NCI-H510A treated with DMSO at 0.1 percent for 48 hours (cell line): ENCODE measurements at regions not wholly inside any gene's neighbourhood (a gene's known extent, or its start where the extent isn't known, plus 50 kb on each side); places are given as distances from the start of the nearest gene placed in this dataset.

ENCODE experiments used
- DNase-seq: peaks from one replicate; lab custom pipeline; 2025; lab: John Stamatoyannopoulos, UW

- no peak for DNase-seq
Measured at GRCh38 chr12:42962384-42962783, 372.8 kb upstream of the PRICKLE1 start.

- no peak for DNase-seq
Measured at GRCh38 chr12:42961395-42961794, 371.8 kb upstream of the PRICKLE1 start.

DNA sequence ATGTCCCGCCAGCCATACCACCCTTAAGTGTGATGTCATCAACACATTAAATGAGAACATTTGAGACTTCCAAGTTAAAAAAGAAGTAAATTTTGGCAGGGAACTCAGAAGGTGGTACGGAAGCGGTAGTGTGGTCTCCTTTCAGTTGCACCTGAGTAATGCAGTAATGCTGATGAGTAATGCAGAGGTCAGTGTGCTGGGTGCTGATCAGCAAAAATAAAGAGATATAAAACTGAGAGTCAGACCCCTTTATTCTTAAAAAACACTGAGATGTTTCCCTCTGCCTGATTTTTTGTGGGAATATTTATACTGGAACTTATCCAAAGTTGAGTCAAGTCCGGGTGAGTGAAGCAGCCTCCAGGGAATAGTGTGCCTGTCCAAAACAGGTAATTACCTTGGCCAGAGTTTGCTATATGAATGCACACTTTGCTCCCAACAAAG is 370.6 kb upstream of the PRICKLE1 start:
- DNase-seq = no peak

- DNase-seq = no peak
Measured at GRCh38 chr12:42958291-42958674, 368.7 kb upstream of the PRICKLE1 start.

- no peak for DNase-seq
Measured at GRCh38 chr12:42957561-42958290, 368.2 kb upstream of the PRICKLE1 start.

GRCh38 chr12:42957136-42957535 is 367.6 kb upstream of the PRICKLE1 start:
- DNase-seq = no peak

DNA sequence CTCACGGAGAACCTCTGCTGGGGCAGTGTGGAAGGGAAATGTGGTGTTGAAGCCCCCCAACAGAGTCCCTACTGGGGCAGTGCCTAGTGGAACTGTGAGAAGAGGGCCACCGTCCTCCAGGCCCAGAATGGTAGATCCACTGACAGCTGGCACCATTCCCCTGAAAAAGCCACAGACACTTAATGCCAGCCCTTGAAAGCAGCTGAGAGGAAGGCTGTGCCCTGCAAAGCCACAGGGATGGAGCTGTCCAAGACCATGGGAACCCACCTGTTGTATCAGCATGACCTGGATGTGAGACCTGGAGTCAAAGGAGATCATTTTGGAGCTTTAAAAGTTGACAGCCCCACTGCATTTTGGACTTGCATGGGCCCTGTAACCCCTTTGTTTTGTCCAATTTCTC is 363.5 kb upstream of the PRICKLE1 start:
- DNase-seq = no peak

GRCh38 chr12:42946871-42947381 is 357.4 kb upstream of the PRICKLE1 start:
- DNase-seq = no peak

- no peak for DNase-seq
Measured at GRCh38 chr12:42945927-42946326, 356.4 kb upstream of the PRICKLE1 start.

- no peak for DNase-seq
Measured at GRCh38 chr12:42944516-42944915, 355.0 kb upstream of the PRICKLE1 start.

DNA sequence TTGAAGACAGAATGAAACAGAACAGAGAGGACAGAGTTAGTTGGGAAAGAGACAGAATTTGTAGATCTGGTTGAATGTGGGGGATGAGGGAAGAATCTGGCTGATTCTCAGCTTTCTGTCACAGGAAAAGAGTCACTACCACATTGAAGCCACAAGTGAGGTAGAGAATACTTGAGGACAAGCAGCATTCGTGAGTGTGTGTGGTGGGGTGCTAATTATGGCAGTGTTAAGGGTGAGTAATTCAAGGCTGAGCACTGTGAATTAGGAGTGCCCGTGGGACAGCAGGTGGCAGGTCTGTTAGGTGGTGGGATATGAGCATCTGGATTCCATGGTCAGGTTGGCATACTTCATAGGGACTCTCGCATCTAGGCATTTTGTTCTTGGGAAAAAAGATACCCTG is 347.4 kb upstream of the PRICKLE1 start:
- no peak for DNase-seq

- no peak for DNase-seq
Measured at GRCh38 chr12:42936260-42936659, 346.7 kb upstream of the PRICKLE1 start.

DNA sequence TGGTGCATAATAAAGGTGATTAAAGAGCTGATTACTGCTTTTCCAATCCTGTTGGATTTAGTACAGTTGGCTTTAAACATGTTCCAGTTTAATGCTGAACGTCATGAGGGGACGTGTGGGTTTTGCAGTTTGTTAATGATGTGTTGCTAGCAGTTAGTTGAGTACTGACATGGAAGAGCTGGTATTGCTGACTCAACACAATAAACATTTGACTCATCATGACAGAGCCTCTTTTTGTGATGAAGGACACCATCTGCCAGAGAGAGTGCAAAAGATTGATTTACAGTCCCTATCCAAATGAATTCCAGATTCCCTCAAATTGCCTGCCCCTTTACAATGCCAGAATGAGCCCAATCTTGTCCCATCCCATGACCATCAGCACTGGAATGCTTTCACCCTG is 346.2 kb upstream of the PRICKLE1 start:
- DNase-seq = no peak

DNA sequence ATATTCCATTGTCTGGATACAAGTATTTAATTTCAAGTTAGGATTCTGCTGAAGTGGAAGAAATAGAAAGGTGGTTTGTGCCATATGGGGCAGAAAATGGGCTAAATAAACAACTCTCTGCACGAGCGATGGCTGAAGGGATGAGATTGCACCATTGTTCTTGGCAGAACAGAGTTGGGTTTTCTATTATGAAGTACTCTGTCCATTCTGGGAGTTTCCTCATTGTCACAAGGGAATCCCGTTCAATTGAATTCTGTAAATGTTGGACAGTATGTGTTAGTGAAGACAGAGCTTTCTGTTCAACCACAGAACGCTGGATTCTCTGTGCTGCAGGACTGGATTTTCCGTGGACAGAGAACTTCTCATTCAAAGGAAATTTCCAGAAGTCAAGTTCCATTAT is 345.5 kb upstream of the PRICKLE1 start:
- DNase-seq = no peak

GRCh38 chr12:42933461-42934081 is 344.0 kb upstream of the PRICKLE1 start:
- no peak for DNase-seq

DNA sequence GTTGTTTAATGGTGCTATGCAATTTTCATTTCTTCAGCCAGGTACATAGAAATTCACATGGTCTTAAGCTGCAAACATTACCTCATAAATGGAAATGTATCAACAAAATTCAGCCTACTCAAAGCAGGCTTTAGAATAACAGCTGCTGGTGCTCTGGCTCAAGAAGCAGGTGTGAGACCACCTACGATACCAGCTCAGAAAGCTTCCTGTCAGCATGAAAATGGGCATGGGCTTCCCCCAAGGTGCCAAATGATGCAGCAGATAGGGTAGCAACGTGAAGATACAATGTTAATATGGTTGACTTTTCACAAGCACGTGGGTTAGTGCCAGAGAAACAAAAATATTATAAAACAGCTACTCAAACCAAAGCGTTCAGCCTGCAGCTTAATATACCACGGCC is 343.4 kb upstream of the PRICKLE1 start:
- DNase-seq = no peak

- DNase-seq = no peak
Measured at GRCh38 chr12:42926232-42926631, 336.7 kb upstream of the PRICKLE1 start.

DNA sequence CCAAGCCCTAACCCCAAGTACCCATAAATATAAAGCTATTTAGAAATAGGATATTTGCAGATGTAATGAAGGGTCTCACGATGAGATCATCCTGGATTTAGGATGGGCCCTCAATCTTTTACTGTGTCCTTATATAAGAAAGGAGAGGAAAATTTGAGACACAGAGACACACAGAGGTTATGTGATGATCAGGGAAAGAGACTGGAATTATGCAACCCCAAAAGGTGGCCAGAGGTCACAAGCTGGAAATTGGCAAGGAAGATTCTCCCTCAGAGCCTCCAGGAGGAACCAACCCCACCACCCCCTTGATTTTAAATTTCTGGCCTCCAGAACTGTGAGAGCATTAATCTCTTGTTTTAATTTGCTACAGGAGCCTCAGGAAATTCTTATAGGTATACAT is 334.9 kb upstream of the PRICKLE1 start:
- no peak for DNase-seq

GRCh38 chr12:42923583-42923982 is 334.0 kb upstream of the PRICKLE1 start:
- no peak for DNase-seq

DNA sequence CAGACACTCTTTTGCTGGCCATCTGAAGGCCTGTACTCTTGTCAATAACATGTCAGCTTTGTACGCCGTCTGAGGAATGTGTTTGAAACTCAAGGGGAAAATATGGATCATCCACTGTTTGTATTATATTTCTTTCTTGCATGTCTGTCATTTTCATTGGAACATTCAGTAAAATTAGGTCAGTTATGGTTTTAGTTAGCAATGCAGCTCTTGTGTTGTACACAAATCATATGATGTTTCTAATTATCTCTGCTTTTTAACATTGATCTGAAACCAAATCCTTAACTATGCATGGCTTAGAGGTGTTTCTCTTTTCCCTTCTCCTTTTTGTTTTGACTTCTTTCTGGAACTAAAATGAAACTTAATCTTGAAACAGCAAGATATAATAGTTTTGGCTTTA is 333.6 kb upstream of the PRICKLE1 start:
- DNase-seq = no peak

DNA sequence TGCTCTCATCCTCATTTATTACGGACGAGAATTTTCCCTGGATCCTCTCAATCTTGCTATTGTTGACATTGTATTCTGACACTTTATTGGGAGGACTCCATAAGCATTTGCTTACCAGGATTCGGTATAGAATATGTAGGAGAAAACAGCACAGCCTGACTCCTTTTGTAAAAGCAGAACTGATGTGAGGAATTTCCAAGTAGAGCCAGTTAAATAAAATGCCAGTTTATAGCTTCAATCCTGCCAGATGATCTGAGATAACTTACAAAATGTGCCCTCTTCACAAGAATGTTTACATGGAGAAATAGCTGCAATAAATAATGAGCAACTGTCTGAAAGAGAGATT is 332.9 kb upstream of the PRICKLE1 start:
- DNase-seq = no peak

DNA sequence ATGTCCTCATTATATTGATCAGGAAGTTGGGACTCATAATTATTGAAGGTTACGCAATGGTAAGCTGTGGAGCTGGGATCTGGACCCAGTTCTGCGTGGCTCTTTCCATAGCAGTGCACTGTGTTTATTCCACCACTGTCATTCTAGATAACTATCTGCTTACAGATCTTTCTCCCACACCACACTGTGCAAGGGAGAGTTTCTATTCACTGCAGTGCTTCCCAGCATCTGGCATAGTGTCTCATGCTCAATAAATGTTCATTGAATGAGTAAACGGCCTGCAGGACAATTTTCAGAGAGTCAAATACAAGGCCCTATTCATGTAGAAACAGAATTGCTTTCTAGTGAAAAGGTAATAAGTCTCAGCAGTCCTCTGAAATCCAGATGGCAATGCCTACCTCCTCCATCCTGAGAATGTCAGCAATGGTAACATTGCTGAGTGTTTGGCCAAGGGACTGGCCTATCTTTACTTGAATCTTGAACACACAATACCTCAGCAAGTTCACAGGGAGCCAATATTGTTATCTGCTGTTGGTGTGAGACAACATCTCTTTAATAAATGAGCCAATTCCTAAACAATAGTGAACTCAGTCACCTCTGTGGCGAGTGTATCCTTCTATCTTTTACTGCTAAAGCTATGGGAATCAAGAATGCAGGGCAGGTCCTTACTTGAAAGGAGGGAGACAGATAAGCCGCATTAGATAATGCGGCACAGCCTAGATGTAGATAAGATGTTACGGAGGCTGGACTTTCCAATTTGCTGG is 332.4 kb upstream of the PRICKLE1 start:
- DNase-seq = no peak

- no peak for DNase-seq
Measured at GRCh38 chr12:42919691-42920090, 330.1 kb upstream of the PRICKLE1 start.
